ENCODE measurements at regions not wholly inside any gene's neighbourhood (a gene's known extent, or its start where the extent isn't known, plus 50 kb on each side); places are given as distances from the start of the nearest gene placed in this dataset.

DNA sequence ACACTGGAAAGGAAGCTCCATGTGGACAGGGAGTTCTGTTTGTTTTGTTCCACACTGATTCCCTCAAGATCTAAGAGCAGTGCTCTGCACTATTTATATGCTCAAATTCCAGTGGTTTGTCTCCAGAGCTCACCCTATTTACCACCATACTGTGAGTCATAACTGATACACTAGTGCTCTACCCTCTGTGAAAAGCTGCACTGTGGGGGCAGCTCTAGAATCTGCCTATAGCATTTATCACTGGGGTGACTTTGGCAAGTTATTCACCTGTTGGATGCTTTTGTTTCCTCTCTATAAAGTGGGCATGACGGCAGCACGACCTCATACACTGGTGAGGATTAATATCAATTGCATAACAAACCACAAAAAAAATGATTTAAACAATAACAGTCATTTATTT, 307.8 kb downstream of the NR2F1-AS1 start:
- no peak for DNase-seq

DNA sequence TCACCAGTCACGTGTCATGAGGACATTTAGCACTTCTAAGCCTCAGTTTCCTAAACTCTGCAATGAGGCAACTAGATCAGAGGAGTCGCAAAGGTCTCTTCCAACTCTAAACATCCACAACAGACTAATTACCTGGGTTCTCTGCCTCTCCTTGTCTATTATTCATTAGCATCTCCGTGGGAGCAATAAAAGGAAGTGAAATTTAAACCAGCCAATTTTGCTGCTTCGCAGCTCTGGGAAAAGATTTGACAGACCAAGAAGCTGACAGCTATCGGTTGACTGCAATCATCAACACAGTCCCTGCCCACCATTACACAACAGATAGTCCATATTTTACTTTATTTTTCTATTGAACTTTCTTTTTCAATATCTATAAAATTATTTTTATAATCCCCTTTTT, 308.9 kb downstream of the NR2F1-AS1 start:
- DNase-seq: peak; percentile 14

DNA sequence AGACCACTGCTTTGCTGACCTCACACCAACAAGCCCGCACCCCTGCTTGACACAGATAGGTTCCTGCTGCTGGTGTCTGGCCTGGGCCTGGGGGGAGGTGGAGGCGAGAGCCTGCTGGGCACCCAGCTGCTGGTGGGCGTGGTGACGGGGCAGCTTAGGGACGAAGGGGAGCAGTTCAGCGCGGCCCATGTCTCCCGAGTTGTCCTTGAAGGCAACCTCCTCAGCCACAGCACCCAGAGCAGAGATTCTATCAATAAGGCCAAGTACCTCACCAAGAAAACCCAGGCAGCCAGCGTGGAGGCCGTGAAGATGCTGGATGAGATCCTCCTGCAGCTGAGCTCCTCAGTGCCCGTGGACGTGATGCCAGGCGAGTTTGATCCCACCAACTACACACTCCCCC, 313.3 kb downstream of the NR2F1-AS1 start:
- DNase-seq: no peak

DNA sequence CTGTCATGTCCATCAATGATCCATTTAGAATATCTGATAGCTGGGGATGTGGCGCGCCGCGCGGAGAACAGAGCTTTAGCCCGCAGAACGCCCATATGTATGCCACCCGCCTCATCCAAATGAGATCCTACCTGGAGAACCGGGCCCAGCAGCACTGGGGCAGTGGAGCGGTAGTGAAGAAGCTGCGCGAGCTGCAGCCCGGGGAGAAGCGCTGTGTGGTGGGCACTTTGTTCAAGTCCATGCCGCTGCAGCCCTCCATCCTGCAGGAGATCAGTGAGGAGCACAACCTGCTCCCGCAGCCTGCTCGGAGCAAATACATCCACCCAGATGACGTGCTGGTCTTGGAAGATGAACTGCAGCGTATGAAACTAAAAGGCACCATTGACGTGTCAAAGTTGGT, 313.7 kb downstream of the NR2F1-AS1 start:
- no peak for DNase-seq

DNA sequence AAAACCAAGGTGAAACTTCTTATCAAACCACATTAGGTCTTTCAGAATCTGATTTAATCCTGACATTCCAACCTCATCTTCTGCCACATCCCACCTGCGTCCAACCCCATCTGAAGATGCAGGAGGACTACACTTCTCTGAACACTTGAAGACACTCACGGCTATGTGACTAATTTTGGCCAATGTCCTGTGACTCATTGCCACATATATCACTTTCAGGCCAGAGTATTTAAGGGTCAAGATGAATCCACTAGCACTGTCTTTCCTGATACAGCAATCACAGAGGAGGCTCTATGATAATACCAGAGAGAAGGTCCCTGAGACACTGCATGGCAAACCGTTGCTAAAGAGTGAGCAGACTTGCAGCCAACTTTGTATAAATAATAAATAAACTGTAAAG, 323.4 kb downstream of the NR2F1-AS1 start:
- DNase-seq: no peak

DNA sequence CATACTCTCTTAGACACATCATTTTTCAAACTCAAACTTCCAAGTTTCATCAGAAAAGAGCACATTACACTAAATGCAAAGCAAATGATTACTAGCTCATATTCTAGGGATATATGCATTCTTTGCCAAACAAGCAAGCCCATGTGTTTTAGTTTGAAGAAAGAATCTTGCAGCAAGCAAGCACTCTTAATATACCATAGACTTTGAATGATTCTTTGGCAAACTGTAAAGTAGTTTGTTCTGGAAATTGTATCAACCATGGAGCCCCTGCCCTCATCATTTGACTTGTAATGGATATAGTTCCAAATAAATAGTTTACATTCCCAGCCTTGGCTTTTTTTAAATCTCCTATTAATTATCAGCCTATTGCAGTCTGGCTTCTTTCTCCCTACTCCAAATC, 325.2 kb downstream of the NR2F1-AS1 start:
- no peak for DNase-seq

DNA sequence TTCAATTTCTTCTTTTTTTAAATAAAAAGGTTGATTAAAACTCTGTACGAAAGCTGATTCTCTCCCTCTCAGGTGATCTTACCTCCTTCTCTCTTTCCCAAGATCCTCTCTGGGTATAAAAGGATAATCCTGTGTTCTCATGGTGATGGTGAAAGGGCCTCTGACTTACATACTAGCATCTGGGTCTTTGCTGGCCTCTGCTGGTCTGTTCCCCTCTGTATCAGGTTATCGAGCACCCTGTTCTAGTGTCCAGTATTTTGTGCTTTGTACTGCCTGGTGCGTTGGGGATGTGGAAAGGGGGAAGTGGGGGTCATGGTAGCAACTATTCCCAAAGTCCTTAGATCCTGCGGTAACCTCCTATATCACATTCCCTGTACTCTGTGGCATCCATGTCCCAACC, 328.9 kb downstream of the NR2F1-AS1 start:
- no peak for DNase-seq

DNA sequence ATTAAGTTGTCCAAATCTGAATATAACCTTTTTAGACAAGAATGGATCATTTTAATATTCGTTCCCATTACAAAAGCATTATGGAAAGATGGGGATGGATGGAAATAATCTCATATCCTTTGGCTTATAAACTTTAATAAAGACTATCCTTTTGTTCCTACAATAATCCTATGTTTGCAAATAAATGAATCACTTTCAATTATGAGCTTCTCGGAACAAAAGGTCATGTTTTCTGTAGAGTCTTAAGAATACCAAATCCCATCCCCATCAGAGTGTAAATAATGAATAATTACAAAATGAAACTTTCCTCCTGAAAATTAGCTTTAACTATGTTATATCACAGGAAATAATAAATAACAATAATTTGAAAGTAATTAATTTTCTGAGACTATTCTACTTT, 329.7 kb downstream of the NR2F1-AS1 start:
- no peak for DNase-seq

DNA sequence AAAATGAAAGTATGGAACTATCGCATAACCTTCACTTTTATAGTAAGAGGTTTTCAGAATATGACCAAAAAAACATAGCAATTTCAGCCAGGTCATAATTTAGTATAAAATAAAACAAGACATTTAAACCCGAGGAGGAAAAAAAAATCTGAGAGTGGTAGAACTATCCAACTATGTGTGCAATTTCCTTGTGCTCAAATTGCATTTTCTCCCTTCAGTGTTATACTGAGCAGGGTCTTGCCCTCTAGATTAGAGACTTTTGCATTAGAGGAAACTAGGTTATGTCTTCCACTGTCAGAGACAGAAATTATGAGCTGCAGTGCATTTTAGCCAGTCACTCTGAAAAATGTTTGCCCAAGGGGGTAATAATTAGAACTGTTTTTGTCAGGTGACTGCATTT, 330.6 kb downstream of the NR2F1-AS1 start:
- no peak for DNase-seq

DNA sequence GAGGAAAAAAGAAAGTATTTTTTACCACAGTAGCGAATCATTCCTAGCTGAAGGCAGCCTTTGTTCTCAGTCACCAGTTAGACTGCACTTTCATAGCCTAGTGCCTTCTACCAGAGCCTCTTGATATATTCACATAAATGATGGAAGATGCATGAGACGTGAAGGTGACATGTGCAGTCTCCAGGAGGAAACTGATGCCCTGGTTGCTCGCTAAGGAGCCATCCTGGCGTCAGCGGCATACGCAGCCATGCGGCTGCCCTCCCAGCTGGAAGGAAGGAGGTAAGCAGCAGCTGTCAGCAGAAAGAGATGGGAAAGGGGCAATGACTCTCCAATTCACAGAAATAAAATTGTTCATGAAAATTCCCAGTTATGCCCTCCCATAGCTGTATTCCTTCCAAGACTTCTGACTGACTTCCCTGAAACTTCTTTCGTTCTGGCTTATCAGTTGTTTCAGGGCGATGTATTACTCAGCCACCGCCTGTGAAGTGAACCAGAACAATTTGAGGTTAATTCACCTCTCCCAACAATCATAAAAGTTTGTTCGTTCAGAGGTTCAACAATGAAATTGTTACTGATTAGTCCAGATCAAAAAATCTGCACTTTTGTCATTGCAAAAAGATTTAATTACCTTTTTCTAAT, 331.2 kb downstream of the NR2F1-AS1 start:
- DNase-seq: no peak

DNA sequence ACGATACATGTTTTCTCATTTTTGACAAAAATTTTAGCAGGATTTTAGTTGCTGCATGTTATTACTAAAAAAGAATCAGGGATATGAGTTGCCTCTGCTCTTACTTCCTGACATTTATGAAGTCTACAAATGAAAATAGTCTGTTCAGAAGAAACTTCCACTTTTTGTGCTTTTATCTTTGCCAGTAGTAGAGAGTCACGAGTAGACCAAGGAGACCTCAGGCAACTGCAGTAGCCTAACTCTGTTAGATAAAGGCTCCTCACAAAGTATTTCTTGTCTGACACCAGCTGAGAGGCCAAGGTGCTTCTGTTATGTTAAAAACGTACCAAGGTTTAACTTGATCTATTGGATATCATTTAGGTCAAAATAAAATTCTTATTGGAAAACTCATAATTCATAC, 333.9 kb downstream of the NR2F1-AS1 start:
- DNase-seq: no peak

DNA sequence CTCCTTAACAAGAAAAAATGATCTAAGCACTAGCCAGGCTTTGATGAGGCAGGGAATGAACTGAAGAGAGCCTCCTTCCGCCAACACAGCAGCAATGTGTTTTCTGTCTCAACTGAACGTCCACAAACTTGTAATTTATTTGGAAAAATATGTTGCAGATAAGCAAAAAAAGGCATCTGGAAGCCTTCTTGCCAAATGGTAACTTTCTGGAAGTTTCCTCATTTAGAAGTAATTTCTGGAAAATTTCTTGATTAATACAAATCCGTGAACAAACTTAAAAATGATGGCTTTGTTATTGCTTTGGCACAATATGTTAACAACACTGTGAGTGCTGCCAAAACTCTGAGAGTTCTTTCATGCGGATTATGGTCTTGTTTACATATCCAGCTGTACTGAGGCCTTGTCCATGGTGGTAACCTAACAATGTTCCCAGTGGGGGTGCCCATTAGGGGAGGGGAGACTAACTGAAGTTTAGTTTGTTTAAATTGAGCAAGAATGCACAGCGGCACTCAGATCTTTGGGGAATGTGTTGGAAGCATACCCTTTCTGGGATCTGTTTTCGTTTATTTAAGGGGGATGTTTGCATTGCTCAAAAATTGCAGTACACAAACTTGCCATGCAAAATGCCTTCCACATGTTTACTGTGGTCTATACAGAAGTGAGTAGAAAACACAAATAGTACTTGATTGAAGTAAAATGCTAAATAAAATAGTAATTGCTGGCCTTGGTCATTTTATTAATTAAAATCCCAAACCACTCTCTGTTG, 334.7 kb downstream of the NR2F1-AS1 start:
- no peak for DNase-seq

DNA sequence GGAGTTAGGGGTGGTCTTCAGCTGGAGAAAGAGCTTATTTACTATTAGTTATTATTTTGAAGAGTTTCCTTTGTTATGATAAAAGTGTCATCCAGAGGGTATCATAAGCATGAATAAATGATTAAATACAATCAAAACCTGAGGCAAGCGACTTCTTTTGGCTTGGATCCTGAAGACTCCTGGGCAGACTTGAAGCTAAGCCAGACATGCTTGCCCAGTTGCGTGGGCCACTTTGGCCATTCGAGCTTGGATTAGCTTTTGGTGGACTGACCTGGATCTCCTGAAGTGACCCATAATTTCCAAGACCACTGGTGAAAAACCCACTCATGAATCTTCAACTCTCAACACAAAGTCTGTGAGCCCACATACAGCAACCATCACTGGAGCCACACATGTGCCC, 335.8 kb downstream of the NR2F1-AS1 start:
- DNase-seq: no peak

DNA sequence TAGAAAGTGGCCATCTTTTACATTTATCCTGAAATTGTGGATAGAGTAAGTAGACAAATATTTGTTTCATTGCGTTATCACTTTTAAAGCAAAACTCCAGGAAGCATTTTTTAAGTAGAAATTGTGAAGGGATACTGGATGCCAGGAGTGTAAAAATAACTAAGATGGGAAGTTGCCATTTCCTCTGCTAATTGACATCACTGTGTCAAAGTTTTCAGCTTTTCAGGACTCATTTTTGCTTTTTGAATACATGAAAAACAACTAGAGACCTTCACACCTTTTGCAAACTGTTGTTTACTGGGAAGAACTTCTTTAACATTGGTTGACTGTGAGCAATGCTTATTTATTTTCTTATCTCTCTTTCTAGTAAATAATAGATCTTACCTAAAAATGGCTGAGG, 337.5 kb downstream of the NR2F1-AS1 start:
- no peak for DNase-seq

DNA sequence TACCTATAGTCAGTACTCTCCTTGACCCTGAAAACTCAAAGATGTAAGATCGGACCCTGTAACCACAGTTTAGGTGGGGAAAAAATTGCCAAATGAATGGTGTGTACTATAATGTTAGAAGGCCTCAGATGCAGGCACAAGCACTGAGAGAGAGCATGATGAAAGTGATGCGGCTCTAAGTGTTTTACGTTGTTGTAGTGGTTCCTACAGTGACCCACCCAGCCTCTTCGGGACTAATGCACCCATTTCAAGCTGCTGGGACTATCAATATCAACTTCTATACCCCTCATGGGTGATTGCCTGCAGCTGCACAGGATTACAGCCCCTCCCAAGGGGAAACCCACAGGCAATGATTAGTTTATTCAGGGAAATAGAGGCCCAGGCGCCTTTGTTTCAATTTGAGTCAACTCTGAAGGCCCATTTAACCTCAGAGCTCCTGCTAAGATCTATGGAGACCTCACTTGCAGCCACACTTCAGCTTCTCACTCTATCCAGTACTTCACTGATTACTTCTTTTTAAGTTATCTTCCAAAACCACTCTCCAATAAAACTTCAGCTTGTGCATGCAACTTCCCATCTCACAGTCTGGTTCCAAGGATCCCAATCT, 340.7 kb downstream of the NR2F1-AS1 start:
- no peak for DNase-seq

DNA sequence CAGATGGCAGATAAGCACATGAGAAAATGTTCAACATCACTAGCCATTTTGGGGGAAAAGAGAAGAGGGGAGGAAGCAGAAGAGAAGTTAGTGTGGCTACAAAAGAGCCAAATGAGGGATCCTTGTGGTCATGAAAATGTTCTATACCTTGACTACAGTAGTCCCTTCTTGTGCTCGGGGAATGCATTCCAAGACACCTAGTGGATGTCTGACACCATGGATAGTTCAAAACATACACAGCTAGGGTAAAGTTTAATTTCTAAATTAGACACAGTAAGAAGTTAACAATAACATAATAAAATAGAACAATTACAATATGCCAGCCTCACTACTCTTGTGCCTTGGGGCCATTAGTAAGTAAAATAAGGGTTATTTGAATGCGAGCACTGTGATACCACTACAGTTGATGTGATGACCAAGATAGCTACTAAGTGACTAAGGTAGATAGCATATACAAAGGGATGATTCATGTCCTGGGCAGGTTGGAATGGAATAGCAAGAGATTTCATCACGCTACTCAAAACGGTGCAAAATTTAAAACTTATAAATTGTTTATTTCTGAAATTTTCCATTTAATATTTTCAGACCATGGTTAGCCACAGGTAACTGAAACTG, 344.1 kb downstream of the NR2F1-AS1 start:
- DNase-seq: no peak

DNA sequence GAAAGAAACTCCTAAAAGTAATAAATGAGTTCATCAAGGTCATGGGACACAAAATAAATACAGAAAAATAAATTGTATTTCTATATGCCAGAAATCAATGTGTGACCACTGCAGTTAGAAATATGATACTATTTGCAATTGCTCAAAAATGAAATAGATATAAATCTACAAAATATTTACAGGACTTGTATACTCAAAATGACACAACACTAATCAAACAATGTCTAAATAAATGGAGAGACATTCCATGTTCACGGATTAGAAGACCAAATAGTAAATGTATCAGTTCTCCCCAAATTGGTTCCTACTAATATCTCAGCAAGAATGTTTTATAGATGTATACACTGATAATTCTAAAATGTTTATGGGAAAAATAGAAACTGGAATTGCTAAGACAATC, 345.3 kb downstream of the NR2F1-AS1 start:
- no peak for DNase-seq

DNA sequence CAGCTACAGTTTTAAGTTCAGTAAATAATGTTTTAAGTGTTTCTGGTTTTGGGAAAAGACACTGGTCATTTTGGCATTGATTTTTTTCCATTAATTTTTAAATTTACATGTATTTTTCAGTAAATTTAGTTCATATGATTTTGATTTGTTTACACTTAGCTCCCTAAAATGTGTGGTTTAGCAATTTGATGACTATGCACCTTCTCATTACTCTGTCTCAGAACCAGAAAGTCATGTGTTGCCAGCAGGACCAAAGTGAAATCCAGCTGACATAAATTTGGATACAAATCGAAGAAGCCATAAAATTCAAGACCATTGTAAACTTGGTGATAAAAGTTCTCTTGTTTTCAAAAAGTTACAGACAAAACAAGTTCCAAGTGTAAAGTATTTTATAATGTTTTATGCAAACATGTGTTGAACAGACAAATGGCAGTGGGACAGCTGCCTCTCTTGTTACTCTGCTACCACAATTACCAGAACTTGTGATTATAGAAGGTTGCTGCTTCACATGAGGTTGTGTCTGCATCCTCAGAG, 354.8 kb downstream of the NR2F1-AS1 start:
- DNase-seq: no peak

DNA sequence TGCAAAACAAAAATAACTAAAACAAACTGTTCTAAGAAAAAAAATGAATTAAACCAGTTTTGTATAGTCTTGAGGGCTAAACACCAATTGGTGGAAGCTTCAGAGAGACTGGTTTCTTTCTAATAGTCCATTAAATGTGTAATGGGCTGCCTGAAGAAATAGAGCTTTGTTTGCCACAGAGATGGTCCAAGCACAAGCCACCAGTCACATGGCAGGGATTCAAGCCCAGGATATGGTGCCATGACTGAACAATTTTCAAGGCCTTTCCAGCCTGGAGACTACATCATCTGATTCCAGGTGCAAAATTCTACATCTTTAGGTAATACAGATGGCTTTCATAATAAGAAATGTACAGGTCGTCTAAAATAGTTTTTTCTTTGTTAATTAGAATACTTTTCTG, 355.3 kb downstream of the NR2F1-AS1 start:
- DNase-seq: no peak

DNA sequence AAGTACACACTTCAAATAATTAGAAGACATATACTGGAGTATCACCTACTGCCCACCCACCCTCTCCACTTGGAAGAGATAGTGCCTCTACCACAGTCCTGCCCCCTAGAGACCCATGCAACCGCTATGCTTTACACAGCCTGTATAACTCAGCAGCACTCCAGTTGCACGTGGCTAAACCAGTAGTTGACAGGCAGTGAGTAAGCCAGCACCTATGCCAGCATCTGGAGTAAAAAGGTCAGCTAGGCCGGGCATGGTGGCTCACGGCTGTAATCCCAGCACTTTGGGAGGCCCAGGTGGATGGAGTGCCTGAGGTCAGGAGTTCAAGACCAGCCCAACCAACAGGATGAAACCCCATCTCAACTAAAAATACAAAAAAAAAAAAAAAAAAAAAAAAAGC, 356.4 kb downstream of the NR2F1-AS1 start:
- no peak for DNase-seq

DNA sequence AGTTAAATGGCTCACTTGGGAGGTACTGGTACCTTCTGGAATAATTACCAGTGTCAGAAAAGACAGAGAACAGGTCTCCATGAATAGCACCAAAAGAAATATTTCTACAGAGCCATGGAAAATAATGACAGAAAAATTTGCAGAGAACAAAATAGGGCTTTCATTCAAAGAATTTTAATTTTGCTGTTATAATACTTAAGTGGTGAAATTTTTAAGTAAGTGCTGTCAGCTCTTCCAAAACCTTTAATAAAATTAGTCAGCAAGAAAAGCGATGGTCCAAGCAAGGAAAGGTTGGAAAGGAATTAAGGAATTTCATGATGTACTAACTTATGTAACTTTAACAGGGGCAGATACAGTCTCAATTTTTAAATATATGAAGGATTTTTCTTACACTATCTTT, 359.2 kb downstream of the NR2F1-AS1 start:
- DNase-seq: no peak

DNA sequence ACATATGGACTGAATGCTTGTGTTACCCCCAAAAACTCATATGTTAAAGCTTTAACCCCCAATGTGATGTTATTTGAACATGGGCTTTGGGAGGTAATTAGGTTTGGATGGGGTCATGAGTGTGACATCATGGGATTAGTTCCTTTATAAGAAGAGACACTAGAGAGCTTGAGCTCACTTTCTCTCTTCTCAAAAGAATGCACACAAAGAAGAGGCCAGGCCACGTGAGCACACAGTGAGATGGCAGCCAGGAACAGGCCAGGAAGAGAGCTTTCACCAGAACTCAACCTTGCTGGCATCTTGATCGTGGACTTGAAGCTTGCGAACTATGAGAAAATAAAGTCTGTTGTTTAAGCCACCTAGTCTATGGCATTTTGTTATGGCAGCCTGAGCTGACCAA, 360.6 kb downstream of the NR2F1-AS1 start:
- DNase-seq: no peak

DNA sequence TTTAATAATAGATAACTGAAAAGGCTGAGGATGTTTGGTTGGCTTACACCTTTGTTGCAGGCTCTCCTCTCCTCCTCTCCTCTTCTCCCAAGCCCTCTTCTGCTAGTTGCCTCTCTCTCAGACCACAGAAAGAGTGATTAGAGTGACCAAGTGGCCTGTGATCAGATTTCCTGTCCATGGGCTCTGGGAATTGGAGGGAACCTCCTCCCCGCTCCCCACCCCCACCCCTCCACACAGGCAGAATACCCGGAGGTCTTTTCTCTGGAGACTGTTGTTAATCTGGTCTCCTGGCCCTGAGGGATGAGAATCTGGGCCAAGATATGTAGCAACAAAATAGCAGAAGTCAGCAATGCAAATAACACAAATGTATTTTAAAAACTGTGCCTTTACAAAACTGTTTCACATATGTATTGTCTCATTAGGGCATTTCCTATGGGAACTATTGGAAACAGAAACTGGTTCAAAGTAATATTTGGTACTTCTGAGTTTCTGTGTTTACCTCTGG, 361.3 kb downstream of the NR2F1-AS1 start:
- DNase-seq: no peak

All from MV-4-11 (cell line).